SK-N-SH treated with all-trans-retinoic acid at 6 μM for 48 hours (cell line): ENCODE measurements at regions not wholly inside any gene's neighbourhood (a gene's known extent, or its start where the extent isn't known, plus 50 kb on each side); places are given as distances from the start of the nearest gene placed in this dataset.

ENCODE experiments used
- ATAC-seq: fragments of 200-7000 bp; cut with Tn5 transposase; 3 replicates; pipeline ENCODE4 v1.9.1; 2020; ENCODE audit warnings: mild to moderate bottlenecking, moderate library complexity
- ARNTL ChIP-seq: fragments of 450-650 bp; formaldehyde crosslinking; IDR thresholded peaks from 2 replicates; pipeline ENCODE4 v1.5.0; 2020; ENCODE audit warnings: low read depth, mild to moderate bottlenecking, moderate library complexity, borderline replicate concordance
- BACH2 ChIP-seq: fragments of 250-450 bp; sonication (Bioruptor Pico); IDR thresholded peaks from 2 replicates; pipeline ENCODE4 v1.9.0; 2021; ENCODE audit warnings: mild to moderate bottlenecking, borderline replicate concordance
- CSDC2 ChIP-seq: fragments of 250-450 bp; sonication (Bioruptor Pico); IDR thresholded peaks from 2 replicates; pipeline ENCODE4 v1.5.0; 2020; ENCODE audit warnings: mild to moderate bottlenecking, moderate library complexity
- ESRRG ChIP-seq: fragments of 250-450 bp; sonication (Bioruptor Pico); IDR thresholded peaks from 2 replicates; pipeline ENCODE4 v1.6.1; 2021; ENCODE audit warnings: mild to moderate bottlenecking
- PPARA ChIP-seq: fragments of 250-450 bp; sonication (Bioruptor Pico); IDR thresholded peaks from 2 replicates; pipeline ENCODE4 v1.5.0; 2020; ENCODE audit warnings: mild to moderate bottlenecking, borderline replicate concordance
- RARB ChIP-seq: fragments of 250-450 bp; sonication (Bioruptor Pico); IDR thresholded peaks from 2 replicates; pipeline ENCODE4 v1.8.0; 2021; ENCODE audit warnings: mild to moderate bottlenecking, moderate library complexity
- SNAI2 ChIP-seq: fragments of 250-450 bp; sonication (Bioruptor Pico); IDR thresholded peaks from 2 replicates; pipeline ENCODE4 v1.5.0; 2020; ENCODE audit warnings: mild to moderate bottlenecking, moderate library complexity
- TCF4 ChIP-seq: fragments of 250-450 bp; sonication (Bioruptor Pico); IDR thresholded peaks from 2 replicates; pipeline ENCODE4 v1.8.0; 2021; ENCODE audit warnings: mild to moderate bottlenecking, moderate library complexity, borderline replicate concordance
- TOX ChIP-seq: fragments of 250-450 bp; sonication (Bioruptor Pico); IDR thresholded peaks from 2 replicates; pipeline ENCODE4 v1.8.0; 2021; ENCODE audit warnings: mild to moderate bottlenecking, moderate library complexity, borderline replicate concordance
- ZC3H10 ChIP-seq: fragments of 250-450 bp; sonication (Bioruptor Pico); IDR thresholded peaks from 2 replicates; pipeline ENCODE4 v1.5.1; 2021; ENCODE audit warnings: mild to moderate bottlenecking, moderate library complexity
- ZFP30 ChIP-seq: fragments of 450-650 bp; formaldehyde crosslinking; IDR thresholded peaks from 2 replicates; pipeline ENCODE4 v1.5.0; 2022; ENCODE audit warnings: mild to moderate bottlenecking, moderate library complexity
- ZNF70 ChIP-seq: fragments of 450-650 bp; formaldehyde crosslinking; IDR thresholded peaks from 2 replicates; pipeline ENCODE4 v1.5.0; 2020; ENCODE audit warnings: mild to moderate bottlenecking, moderate library complexity
- ZNF8 ChIP-seq: fragments of 450-650 bp; formaldehyde crosslinking; IDR thresholded peaks from 2 replicates; pipeline ENCODE4 v1.5.0; 2020; ENCODE audit warnings: mild to moderate bottlenecking, moderate library complexity
- TF ChIP-seq, protein P1 (sequence below): fragments of 250-450 bp; sonication (Bioruptor Pico); IDR thresholded peaks from 2 replicates; pipeline ENCODE4 v1.5.1; 2020; ENCODE audit warnings: low read depth, mild to moderate bottlenecking, moderate library complexity
- TF ChIP-seq, protein P2 (sequence below): fragments of 250-450 bp; sonication (Bioruptor Pico); IDR thresholded peaks from 2 replicates; pipeline ENCODE4 v1.8.0; 2021; ENCODE audit warnings: low read depth, mild to moderate bottlenecking, moderate library complexity, borderline replicate concordance
- TF ChIP-seq, protein P3 (sequence below): fragments of 250-450 bp; sonication (Bioruptor Pico); IDR thresholded peaks from 2 replicates; pipeline ENCODE4 v1.8.0; 2020; ENCODE audit warnings: mild to moderate bottlenecking, moderate library complexity, borderline replicate concordance
- TF ChIP-seq, protein P4 (sequence below): fragments of 250-450 bp; sonication (Bioruptor Pico); IDR thresholded peaks from 2 replicates; pipeline ENCODE4 v1.5.0; 2020; ENCODE audit warnings: mild to moderate bottlenecking, moderate library complexity
- TF ChIP-seq, protein P5 (sequence below): fragments of 250-450 bp; sonication (Bioruptor Pico); IDR thresholded peaks from 2 replicates; pipeline ENCODE4 v1.5.1; 2021; ENCODE audit warnings: mild to moderate bottlenecking, moderate library complexity

DNA sequence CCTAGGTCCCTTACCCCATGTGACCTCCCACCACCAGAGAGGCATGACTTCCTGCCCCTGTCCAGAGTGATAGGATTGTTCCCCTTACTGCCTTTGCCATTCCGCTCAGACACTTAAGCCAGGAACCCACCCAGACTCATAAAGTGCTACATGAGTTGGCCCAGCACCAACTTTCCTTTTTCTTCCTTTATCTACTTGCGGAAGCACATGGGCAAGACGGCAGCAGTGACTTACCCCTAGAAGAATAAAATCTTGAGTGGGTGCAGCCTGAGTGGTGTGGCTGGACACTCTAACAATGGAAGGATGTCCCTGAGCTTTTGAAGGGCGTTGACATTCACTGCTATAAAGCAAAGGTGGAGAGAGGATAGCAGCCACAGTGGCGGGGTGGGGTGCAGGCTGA lies 100.1 kb downstream of the MAB21L3 start:
- ATAC-seq, result no peak
- TF ChIP-seq CSDC2 (CRISPR knock-in tag), result no peak
- no peak for TF ChIP-seq PPARA (CRISPR knock-in tag)
- TF ChIP-seq, protein P1, sequence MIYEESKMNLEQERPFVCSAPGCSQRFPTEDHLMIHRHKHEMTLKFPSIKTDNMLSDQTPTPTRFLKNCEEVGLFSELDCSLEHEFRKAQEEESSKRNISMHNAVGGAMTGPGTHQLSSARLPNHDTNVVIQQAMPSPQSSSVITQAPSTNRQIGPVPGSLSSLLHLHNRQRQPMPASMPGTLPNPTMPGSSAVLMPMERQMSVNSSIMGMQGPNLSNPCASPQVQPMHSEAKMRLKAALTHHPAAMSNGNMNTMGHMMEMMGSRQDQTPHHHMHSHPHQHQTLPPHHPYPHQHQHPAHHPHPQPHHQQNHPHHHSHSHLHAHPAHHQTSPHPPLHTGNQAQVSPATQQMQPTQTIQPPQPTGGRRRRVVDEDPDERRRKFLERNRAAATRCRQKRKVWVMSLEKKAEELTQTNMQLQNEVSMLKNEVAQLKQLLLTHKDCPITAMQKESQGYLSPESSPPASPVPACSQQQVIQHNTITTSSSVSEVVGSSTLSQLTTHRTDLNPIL (CRISPR knock-in tag), result no peak
- no peak for TF ChIP-seq TCF4 (CRISPR knock-in tag)
- no peak for TF ChIP-seq SNAI2 (CRISPR knock-in tag)
- no peak for TF ChIP-seq ZNF8 (CRISPR knock-in tag)
- TF ChIP-seq, protein P2, sequence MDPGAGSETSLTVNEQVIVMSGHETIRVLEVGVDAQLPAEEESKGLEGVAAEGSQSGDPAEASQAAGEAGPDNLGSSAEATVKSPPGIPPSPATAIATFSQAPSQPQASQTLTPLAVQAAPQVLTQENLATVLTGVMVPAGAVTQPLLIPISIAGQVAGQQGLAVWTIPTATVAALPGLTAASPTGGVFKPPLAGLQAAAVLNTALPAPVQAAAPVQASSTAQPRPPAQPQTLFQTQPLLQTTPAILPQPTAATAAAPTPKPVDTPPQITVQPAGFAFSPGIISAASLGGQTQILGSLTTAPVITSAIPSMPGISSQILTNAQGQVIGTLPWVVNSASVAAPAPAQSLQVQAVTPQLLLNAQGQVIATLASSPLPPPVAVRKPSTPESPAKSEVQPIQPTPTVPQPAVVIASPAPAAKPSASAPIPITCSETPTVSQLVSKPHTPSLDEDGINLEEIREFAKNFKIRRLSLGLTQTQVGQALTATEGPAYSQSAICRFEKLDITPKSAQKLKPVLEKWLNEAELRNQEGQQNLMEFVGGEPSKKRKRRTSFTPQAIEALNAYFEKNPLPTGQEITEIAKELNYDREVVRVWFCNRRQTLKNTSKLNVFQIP (CRISPR knock-in tag), result no peak
- TF ChIP-seq RARB (CRISPR knock-in tag), result no peak
- no peak for TF ChIP-seq TOX (CRISPR knock-in tag)
- no peak for TF ChIP-seq BACH2
- TF ChIP-seq, protein P3, sequence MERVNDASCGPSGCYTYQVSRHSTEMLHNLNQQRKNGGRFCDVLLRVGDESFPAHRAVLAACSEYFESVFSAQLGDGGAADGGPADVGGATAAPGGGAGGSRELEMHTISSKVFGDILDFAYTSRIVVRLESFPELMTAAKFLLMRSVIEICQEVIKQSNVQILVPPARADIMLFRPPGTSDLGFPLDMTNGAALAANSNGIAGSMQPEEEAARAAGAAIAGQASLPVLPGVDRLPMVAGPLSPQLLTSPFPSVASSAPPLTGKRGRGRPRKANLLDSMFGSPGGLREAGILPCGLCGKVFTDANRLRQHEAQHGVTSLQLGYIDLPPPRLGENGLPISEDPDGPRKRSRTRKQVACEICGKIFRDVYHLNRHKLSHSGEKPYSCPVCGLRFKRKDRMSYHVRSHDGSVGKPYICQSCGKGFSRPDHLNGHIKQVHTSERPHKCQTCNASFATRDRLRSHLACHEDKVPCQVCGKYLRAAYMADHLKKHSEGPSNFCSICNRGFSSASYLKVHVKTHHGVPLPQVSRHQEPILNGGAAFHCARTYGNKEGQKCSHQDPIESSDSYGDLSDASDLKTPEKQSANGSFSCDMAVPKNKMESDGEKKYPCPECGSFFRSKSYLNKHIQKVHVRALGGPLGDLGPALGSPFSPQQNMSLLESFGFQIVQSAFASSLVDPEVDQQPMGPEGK (CRISPR knock-in tag), result no peak
- TF ChIP-seq ZFP30 (CRISPR knock-in tag), result no peak
- TF ChIP-seq ARNTL (CRISPR knock-in tag), result no peak

DNA sequence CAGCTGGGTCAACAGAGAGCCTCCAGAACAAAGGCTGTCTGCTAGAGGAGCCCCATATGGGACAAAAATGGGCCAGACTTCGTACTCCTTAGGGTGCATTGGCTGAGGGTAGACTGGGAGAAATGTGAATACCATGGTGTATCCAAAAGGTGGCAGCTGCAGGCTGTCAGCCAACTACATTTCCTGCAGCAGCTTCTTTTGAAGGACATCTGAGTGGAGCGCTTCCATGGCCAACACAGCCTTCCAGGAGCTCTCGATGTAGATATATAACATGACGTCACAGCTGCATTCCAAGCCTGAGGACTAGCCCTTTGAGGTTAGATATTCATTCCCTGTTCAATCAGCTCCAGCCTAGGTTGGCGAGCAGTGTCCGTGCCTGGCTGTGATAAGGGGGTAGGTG lies 107.7 kb downstream of the MAB21L3 start:
- TF ChIP-seq ZNF70 (no peak), TOX (CRISPR knock-in tag) (no peak), RARB (CRISPR knock-in tag) (no peak), ESRRG (CRISPR knock-in tag) (no peak), TCF4 (CRISPR knock-in tag) (no peak), PPARA (CRISPR knock-in tag) (no peak)
- TF ChIP-seq, protein P4, sequence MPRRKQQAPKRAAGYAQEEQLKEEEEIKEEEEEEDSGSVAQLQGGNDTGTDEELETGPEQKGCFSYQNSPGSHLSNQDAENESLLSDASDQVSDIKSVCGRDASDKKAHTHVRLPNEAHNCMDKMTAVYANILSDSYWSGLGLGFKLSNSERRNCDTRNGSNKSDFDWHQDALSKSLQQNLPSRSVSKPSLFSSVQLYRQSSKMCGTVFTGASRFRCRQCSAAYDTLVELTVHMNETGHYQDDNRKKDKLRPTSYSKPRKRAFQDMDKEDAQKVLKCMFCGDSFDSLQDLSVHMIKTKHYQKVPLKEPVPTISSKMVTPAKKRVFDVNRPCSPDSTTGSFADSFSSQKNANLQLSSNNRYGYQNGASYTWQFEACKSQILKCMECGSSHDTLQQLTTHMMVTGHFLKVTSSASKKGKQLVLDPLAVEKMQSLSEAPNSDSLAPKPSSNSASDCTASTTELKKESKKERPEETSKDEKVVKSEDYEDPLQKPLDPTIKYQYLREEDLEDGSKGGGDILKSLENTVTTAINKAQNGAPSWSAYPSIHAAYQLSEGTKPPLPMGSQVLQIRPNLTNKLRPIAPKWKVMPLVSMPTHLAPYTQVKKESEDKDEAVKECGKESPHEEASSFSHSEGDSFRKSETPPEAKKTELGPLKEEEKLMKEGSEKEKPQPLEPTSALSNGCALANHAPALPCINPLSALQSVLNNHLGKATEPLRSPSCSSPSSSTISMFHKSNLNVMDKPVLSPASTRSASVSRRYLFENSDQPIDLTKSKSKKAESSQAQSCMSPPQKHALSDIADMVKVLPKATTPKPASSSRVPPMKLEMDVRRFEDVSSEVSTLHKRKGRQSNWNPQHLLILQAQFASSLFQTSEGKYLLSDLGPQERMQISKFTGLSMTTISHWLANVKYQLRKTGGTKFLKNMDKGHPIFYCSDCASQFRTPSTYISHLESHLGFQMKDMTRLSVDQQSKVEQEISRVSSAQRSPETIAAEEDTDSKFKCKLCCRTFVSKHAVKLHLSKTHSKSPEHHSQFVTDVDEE (CRISPR knock-in tag), result no peak
- TF ChIP-seq, protein P3 (CRISPR knock-in tag), result no peak
- TF ChIP-seq, protein P5, sequence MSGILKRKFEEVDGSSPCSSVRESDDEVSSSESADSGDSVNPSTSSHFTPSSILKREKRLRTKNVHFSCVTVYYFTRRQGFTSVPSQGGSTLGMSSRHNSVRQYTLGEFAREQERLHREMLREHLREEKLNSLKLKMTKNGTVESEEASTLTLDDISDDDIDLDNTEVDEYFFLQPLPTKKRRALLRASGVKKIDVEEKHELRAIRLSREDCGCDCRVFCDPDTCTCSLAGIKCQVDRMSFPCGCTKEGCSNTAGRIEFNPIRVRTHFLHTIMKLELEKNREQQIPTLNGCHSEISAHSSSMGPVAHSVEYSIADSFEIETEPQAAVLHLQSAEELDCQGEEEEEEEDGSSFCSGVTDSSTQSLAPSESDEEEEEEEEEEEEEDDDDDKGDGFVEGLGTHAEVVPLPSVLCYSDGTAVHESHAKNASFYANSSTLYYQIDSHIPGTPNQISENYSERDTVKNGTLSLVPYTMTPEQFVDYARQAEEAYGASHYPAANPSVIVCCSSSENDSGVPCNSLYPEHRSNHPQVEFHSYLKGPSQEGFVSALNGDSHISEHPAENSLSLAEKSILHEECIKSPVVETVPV (CRISPR knock-in tag), result no peak
- no peak for ATAC-seq

DNA sequence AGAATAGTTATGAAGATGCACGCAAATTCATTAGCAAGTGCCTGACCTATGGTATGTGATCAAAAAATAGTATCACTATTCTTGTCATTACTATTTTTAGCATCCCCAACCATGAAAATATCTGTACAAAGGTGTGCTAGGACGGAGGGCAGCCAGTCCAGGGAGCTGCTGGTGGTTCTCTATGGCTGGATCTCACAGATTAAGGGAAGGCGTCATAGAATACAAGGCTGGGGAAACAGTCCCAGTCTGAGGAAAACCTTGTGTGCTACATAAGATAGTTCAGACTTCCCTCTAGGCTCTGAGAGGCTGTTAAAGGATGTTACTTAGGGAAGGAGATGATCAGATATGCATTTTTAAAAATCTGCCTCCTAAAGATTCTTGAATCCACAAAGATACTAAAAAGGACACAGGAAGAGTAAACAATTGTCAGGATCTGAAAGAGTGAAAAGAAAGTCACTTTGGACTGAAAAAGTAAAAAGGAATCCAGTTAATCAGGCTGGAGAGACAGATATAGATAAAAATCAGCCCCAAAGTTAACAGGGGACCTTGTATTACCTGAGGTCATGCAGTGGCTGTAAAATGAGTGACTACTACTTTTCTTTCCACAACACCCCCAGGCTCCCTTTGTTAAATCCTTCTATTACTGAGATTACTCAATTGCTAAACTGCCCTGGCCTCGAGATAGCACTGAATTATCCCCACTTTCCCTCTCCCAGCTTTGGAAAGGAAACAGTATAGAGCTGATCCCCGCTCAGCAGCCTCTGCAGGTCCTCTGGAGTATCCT lies 108.6 kb downstream of the MAB21L3 start:
- ATAC-seq, result no peak
- TF ChIP-seq, protein P2 (CRISPR knock-in tag), result no peak
- TF ChIP-seq, protein P4 (CRISPR knock-in tag), result no peak
- TF ChIP-seq ZC3H10 (CRISPR knock-in tag) (no peak), CSDC2 (CRISPR knock-in tag) (no peak), ESRRG (CRISPR knock-in tag) (no peak), PPARA (CRISPR knock-in tag) (no peak), ZNF70 (no peak)
